Dermis microvascular lymphatic vessel endothelial cell (primary cell): ENCODE measurements at regions not wholly inside any gene's neighbourhood (a gene's known extent, or its start where the extent isn't known, plus 50 kb on each side); places are given as distances from the start of the nearest gene placed in this dataset.

Experiments used
- DNase-seq, 2 donors: peaks; one replicate each; pipeline versions ENCODE4 v3.0.0 to v3.0.0-alpha.2; 2010; ENCODE audit warnings: low read depth in 2 of 2

DNA sequence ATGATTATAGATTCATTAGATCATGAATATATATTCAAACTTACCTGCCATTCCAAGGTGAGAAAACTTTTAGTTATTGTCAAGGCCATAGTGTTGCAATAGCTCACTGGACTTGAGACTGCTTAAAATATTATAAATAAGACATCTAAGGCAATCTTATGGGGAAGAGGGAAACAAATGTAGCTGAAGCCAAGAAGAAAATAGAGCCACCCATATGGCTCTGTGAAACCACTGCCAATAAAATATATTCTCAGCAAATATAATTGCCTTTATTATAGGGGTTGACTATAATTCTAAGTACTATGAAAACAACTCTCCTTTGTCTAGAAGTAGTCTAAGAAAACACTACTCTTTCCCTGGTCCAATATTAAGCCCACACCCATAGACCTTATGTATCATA is 938.5 kb downstream of the FSTL5 start:
- DNase-seq = no peak

GRCh38 chr4:161222889-161223288 is 940.9 kb downstream of the FSTL5 start:
- no peak for DNase-seq

- DNase-seq = no peak
Measured at GRCh38 chr4:161208564-161208963, 955.2 kb downstream of the FSTL5 start.

GRCh38 chr4:161206528-161207080 is 957.2 kb downstream of the FSTL5 start:
- DNase-seq = no peak

- no peak for DNase-seq
Measured at GRCh38 chr4:161203865-161204264, 959.9 kb downstream of the FSTL5 start.

GRCh38 chr4:161197912-161198311 is 965.9 kb downstream of the FSTL5 start:
- no peak for DNase-seq

DNA sequence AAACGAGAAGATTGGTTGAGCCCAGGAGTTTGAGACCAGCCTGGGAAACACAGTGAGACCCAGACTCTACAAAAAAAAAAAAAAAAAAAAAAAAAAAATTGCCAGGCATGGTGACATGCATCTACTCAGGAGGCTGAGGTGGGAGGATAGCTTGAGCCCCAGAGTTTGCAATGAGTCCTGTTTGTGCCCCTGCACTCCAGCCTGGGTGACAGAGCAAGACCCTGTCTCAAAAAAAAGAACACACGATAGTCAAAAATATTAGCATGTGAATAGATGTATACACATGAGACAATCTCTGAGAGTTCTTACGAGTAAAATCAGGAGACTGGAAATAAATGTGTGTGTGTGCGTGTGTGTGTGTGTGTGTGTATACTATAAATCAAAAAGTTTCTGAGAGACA is 966.3 kb downstream of the FSTL5 start:
- no peak for DNase-seq

- DNase-seq = no peak
Measured at GRCh38 chr4:161189286-161190134, 974.3 kb downstream of the FSTL5 start.

DNA sequence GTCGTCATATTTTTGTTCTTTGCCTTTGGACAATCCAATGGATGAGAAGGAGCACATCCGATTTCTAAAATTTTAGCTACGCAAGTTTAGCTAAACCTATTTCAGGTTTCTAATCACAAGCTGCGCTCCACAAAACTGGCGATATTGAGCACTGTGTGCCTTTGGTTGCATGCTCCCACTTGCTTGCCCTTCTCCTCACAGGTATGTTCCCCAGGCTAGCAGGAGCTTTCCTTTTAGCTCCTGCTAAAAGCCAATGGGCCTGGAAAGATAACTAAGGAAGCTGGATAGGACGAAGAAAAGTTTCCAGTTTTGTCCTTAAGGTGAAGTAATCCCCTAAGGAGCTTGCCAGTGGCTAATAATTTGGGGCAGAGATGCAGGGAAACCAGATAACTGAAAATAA is 975.2 kb downstream of the FSTL5 start:
- DNase-seq = no peak

DNA sequence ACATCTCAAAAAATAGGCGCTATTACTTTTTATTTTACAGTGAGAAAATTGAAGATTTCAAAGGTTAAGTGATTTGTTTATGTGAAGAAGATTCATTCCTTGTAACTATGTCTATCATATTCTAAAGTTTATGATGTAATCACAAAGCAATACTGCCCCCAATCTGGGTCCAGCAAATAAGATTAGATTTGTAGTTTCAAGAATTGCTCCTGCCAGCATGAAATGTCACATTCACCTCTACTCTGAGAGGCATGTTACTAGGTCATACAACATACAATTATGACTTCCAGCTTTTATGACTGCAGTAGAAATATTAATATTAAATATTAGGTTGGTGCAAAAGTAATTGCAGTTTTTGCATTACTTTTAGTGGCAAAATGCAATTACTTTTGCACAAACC is 976.2 kb downstream of the FSTL5 start:
- DNase-seq = no peak

DNA sequence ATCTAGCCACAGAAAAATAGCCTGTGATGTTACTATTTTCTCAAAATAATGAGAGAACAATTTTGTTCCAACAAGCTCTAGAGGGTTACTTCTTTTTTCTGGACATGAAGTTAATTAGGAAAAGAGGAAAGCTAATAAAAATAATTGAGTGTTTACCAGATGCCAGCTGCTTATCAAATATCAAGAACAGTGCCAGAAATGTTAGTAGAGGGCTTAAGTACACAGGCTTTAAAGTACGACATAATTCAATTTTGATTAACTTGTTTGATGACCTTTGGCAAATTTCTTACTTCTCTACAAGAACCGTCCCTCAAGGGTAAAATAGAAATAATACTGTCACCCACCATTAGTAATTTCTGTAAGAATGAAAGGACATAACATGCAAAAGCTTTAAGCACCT is 977.0 kb downstream of the FSTL5 start:
- no peak for DNase-seq

- DNase-seq = no peak
Measured at GRCh38 chr4:161186012-161186411, 977.8 kb downstream of the FSTL5 start.

DNA sequence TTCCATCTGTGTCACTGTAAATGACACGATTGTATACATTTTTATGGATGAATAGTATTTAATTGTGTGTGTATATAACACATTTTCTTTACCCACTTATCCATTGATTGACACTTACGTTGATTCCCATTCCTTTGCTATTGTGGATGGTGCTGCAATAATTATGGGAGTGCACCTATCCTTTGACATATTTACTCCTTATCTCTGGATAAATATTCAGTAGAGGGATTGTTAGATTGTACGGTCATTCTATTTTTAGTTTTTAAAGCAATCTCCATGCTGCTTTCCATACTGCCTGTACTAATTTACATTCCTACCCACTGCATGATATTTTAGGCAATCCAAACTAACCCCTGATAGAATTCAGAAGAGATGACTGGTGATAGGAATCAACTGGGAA is 980.1 kb downstream of the FSTL5 start:
- DNase-seq = no peak

DNA sequence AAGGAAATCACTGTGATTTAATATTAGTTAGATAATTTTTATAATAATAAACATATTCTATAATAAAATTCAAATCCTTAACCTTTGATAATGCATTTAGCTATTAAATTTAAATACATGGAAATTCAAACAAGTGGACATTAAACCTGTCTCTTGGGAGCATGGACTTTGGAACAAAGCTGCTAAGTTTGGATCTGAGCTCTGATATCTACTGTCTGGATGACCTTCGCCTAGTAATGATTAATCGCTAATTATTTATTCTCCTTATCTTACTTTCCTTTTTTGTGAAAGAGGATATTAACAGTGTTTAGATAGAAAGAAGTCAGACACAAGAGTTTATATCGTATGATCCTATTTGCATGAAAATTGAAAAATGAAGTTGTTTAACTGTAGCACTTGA is 980.9 kb downstream of the FSTL5 start:
- no peak for DNase-seq

DNA sequence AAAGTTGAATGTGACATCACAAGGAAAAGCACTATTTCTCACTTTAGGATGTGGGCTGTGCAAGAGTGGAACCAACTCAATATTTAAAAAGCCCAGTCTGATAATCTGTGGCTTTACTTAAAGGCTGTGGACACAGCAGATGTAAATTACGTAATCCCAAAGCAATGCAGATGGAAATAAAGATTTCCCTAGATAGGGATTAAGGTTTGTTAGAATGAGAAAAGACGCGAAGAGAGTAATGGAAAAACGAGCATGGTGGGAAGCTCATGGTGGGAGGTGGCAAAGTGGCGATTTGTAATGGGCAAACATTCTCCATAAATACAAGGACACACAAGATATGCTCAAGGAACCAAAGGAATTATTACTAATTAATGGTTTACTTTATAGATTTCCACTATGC is 985.5 kb downstream of the FSTL5 start:
- DNase-seq = no peak

DNA sequence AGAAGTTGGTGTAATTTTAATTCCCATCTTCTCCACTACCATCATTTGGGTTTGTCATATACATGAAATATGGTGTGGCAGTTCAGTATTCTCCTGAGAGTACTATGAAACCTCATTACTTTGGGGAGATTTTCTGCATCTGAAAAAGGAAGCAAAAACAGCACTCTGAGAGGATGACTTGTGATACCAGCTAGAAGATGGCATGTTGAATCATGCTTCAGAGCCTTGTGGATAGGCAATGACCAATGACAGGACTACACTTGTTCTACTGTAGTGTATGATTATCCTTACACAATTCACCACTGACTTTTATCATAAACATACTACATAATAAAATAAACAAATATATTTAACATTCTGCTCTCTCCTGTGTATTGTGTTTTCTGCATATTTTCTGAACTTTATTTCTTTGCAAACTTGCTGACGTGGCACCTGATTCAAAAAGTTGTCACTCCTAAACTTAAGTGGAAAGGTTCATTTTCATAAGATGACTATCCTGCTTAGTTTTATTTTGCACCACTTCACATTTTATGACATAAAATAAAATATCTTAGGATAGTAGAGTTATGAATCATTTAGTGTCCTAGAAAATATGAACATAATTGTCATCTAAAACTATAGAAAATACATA is 991.3 kb downstream of the FSTL5 start:
- DNase-seq = no peak

- DNase-seq = no peak
Measured at GRCh38 chr4:161167539-161167938, 996.3 kb downstream of the FSTL5 start.

DNA sequence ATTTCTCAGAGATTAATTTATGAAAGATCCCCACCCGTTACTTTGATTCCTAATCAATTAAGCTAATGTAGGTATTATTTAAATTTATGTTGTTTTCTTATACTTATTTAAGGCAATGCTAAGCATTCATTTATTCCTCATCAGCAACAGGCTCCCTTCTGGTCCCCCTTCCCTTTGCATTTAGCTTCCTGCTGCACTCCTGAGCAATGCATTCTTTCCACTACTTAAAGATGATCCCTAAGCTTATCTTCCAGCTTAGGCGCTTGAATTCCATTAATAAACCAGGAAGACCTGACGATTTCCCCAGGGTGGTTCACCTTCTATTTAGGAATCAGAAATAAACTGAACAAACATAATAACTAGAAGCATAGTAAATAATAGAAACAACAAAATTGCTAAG is 1003.1 kb downstream of the FSTL5 start:
- DNase-seq = no peak

DNA sequence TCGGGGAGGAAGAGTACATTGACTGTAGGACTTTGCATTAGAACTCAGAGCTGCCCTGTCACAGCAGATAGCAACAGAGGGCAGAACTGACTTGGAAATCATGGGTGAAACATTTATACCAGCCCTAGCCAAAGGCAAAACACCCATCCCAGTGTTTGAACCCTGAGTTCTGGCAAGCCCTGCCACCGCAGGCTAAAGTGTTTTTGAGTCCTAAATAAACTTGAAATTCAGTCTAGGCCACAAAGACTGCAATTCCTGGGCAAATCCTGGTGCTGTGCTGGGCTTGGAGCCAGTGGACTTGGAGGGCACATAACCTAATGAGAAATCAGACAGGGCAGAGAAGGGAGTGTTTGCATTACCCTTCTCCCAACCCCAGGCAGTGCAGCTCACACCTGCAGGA is 1015.7 kb downstream of the FSTL5 start:
- no peak for DNase-seq

- DNase-seq = no peak
Measured at GRCh38 chr4:161143375-161143774, 1020.4 kb downstream of the FSTL5 start.

GRCh38 chr4:161134795-161135194 is 1029.0 kb downstream of the FSTL5 start:
- DNase-seq = no peak

DNA sequence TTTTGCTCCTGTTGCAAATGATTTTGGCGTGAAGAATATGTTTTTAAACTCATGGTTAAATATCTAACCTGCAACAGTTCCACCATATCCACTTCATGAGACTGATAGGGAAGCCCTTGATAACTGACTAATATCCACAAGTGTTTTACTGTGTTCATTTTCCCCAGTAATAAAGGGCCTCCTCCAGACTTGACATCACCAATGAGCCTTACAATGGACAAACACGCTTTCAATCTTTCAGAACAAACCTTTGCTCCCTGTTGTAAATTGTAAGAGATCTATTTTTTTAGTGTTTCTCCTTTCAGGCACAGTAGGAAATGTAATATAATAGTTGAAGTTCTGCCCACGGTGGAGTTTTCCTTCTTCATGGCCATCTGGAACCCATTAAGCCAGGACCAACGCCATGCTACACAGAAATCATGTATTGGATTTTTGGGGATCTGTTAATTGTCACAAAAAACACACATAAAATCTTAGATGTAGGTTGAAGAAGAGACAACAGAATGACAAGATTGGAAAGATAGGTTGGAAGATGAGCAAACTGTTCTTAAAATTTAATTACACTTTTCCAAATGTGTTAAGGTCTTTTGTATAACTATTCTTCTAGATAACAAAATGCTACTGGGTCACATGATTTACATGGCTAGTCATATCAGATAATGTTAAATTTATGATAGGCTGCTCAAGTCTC is 1030.1 kb downstream of the FSTL5 start:
- DNase-seq = no peak
